ENCODE measurements at regions not wholly inside any gene's neighbourhood (a gene's known extent, or its start where the extent isn't known, plus 50 kb on each side); places are given as distances from the start of the nearest gene placed in this dataset.

GRCh38 chr2:12795851-12796250 lies 79.1 kb downstream of the TRIB2 start:
- Mint-ChIP-seq H3K36me3 (peaks cover 2% of the 10 kb centered on the region), H3K4me3 (no peak overlapping the region), H3K27ac (no peak overlapping the region), H3K4me1 (ENCODE audit: low read depth) (peaks cover 7% of the 10 kb centered on the region), H3K9me3 (ENCODE audit: low read depth) (peaks cover 18% of the 10 kb centered on the region), H3K27me3 (no peaks in the 10 kb centered on the region)

GRCh38 chr2:12796657-12797056 lies 79.9 kb downstream of the TRIB2 start:
- Mint-ChIP-seq H3K27ac (no peak overlapping the region), H3K27me3 (no peaks in the 10 kb centered on the region)

GRCh38 chr2:12797815-12798214 lies 81.1 kb downstream of the TRIB2 start:
- H3K27ac Mint-ChIP-seq = no peak overlapping the region
- H3K36me3 Mint-ChIP-seq = peaks cover 8% of the 10 kb centered on the region
- peaks cover 7% of the 10 kb centered on the region for H3K4me1 Mint-ChIP-seq (ENCODE audit: low read depth)
- peaks cover 32% of the 10 kb centered on the region for H3K9me3 Mint-ChIP-seq (ENCODE audit: low read depth)
- no peak overlapping the region for H3K4me3 Mint-ChIP-seq
- no peaks in the 10 kb centered on the region for H3K27me3 Mint-ChIP-seq

More at GRCh38 chr2:12796657-12797056, 79.9 kb downstream of the TRIB2 start:
- Mint-ChIP-seq H3K9me3 (ENCODE audit: low read depth) (peaks cover 26% of the 10 kb centered on the region), H3K4me1 (ENCODE audit: low read depth) (peaks cover 7% of the 10 kb centered on the region), H3K4me3 (no peak overlapping the region), H3K36me3 (peaks cover 7% of the 10 kb centered on the region)

- no peaks in the 10 kb centered on the region for H3K4me1 Mint-ChIP-seq (ENCODE audit: low read depth)
These were observed 86.9 kb downstream of the TRIB2 start for GRCh38 chr2:12803607-12804006.

GRCh38 chr2:12804091-12804856 lies 87.5 kb downstream of the TRIB2 start:
- peaks cover 6% of the 10 kb centered on the region for H3K27me3 Mint-ChIP-seq
- no peaks in the 10 kb centered on the region for H3K4me1 Mint-ChIP-seq (ENCODE audit: low read depth)
- H3K9me3 Mint-ChIP-seq (ENCODE audit: low read depth) = peaks cover 26% of the 10 kb centered on the region
- peaks cover 8% of the 10 kb centered on the region for H3K36me3 Mint-ChIP-seq
- H3K27ac Mint-ChIP-seq = no peak overlapping the region
- no peak overlapping the region for H3K4me3 Mint-ChIP-seq

More at GRCh38 chr2:12803607-12804006, 86.9 kb downstream of the TRIB2 start:
- Mint-ChIP-seq H3K27ac (no peak overlapping the region), H3K4me3 (no peak overlapping the region), H3K9me3 (ENCODE audit: low read depth) (peaks cover 32% of the 10 kb centered on the region), H3K36me3 (peaks cover 8% of the 10 kb centered on the region), H3K27me3 (peaks cover 4% of the 10 kb centered on the region)

GRCh38 chr2:12805033-12805432 lies 88.3 kb downstream of the TRIB2 start:
- Mint-ChIP-seq H3K9me3 (ENCODE audit: low read depth) (peaks cover 23% of the 10 kb centered on the region), H3K4me1 (ENCODE audit: low read depth) (no peaks in the 10 kb centered on the region), H3K27me3 (peaks cover 6% of the 10 kb centered on the region), H3K27ac (no peak overlapping the region), H3K36me3 (peaks cover 8% of the 10 kb centered on the region), H3K4me3 (no peak overlapping the region)

- H3K4me1 Mint-ChIP-seq (ENCODE audit: low read depth) = no peaks in the 10 kb centered on the region
- H3K4me3 Mint-ChIP-seq = no peak overlapping the region
- no peak overlapping the region for H3K27ac Mint-ChIP-seq
- H3K36me3 Mint-ChIP-seq = peaks cover under 1% of the 10 kb centered on the region
- H3K27me3 Mint-ChIP-seq = peaks cover 6% of the 10 kb centered on the region
- H3K9me3 Mint-ChIP-seq (ENCODE audit: low read depth) = peaks cover 6% of the 10 kb centered on the region
These were observed 90.0 kb downstream of the TRIB2 start for GRCh38 chr2:12806549-12807242.

GRCh38 chr2:12807907-12808810 lies 91.4 kb downstream of the TRIB2 start:
- Mint-ChIP-seq H3K4me3 (no peak overlapping the region), H3K27me3 (peaks cover 6% of the 10 kb centered on the region), H3K9me3 (ENCODE audit: low read depth) (no peaks in the 10 kb centered on the region), H3K4me1 (ENCODE audit: low read depth) (no peaks in the 10 kb centered on the region), H3K36me3 (no peaks in the 10 kb centered on the region), H3K27ac (no peak overlapping the region)

- Mint-ChIP-seq H3K4me1 (ENCODE audit: low read depth) (no peaks in the 10 kb centered on the region), H3K27me3 (peaks cover 6% of the 10 kb centered on the region), H3K4me3 (no peak overlapping the region), H3K36me3 (no peaks in the 10 kb centered on the region), H3K27ac (no peak overlapping the region), H3K9me3 (ENCODE audit: low read depth) (no peaks in the 10 kb centered on the region)
These were observed 92.8 kb downstream of the TRIB2 start for GRCh38 chr2:12809526-12809925.

GRCh38 chr2:12811916-12812315 lies 95.2 kb downstream of the TRIB2 start:
- no peaks in the 10 kb centered on the region for H3K9me3 Mint-ChIP-seq (ENCODE audit: low read depth)
- peaks cover 16% of the 10 kb centered on the region for H3K4me1 Mint-ChIP-seq (ENCODE audit: low read depth)
- no peak overlapping the region for H3K27ac Mint-ChIP-seq
- no peak overlapping the region for H3K4me3 Mint-ChIP-seq
- no peaks in the 10 kb centered on the region for H3K36me3 Mint-ChIP-seq
- H3K27me3 Mint-ChIP-seq = peaks cover 2% of the 10 kb centered on the region

GRCh38 chr2:12813166-12813565 lies 96.4 kb downstream of the TRIB2 start:
- peaks cover 1% of the 10 kb centered on the region for H3K27me3 Mint-ChIP-seq
- H3K27ac Mint-ChIP-seq = no peak overlapping the region
- peaks cover 3% of the 10 kb centered on the region for H3K36me3 Mint-ChIP-seq
- peaks cover 26% of the 10 kb centered on the region for H3K4me1 Mint-ChIP-seq (ENCODE audit: low read depth)
- H3K4me3 Mint-ChIP-seq = no peak overlapping the region
- H3K9me3 Mint-ChIP-seq (ENCODE audit: low read depth) = no peaks in the 10 kb centered on the region

- peak overlapping the region; percentile 41 for H3K27ac Mint-ChIP-seq
These were observed 99.9 kb downstream of the TRIB2 start for GRCh38 chr2:12816379-12817306.

GRCh38 chr2:12817870-12818269 lies 101.1 kb downstream of the TRIB2 start:
- Mint-ChIP-seq H3K4me3 (peak overlapping the region; percentile 8), H3K36me3 (peaks cover 3% of the 10 kb centered on the region), H3K4me1 (ENCODE audit: low read depth) (peaks cover 43% of the 10 kb centered on the region), H3K27me3 (no peaks in the 10 kb centered on the region), H3K27ac (no peak overlapping the region), H3K9me3 (ENCODE audit: low read depth) (no peaks in the 10 kb centered on the region)

More at GRCh38 chr2:12816379-12817306, 99.9 kb downstream of the TRIB2 start:
- no peaks in the 10 kb centered on the region for H3K9me3 Mint-ChIP-seq (ENCODE audit: low read depth)
- peak overlapping the region; percentile 33 for H3K4me3 Mint-ChIP-seq
- H3K4me1 Mint-ChIP-seq (ENCODE audit: low read depth) = peaks cover 43% of the 10 kb centered on the region
- no peaks in the 10 kb centered on the region for H3K27me3 Mint-ChIP-seq
- peaks cover 3% of the 10 kb centered on the region for H3K36me3 Mint-ChIP-seq

All from activated naive CD8-positive, alpha-beta T cell (primary cell).